ENCODE measurements at regions not wholly inside any gene's neighbourhood (a gene's known extent, or its start where the extent isn't known, plus 50 kb on each side); places are given as distances from the start of the nearest gene placed in this dataset.

- Mint-ChIP-seq H3K4me1 (ENCODE audit: low read depth) (peaks cover 61% of the 10 kb centered on the region), H3K36me3 (ENCODE audit: low read depth) (no peaks in the 10 kb centered on the region), H3K27ac (ENCODE audit: unreplicated experiment) (peak overlapping the region; percentile 90), H3K9me3 (ENCODE audit: low read depth) (no peaks in the 10 kb centered on the region), H3K4me3 (ENCODE audit: unreplicated experiment) (no peak overlapping the region), H3K27me3 (ENCODE audit: low read depth) (no peaks in the 10 kb centered on the region)
- DNase-seq (ENCODE audit: low spot score): no peak
- TF ChIP-seq CTCF (IDR thresholded peaks at IDR 0.05): no peak
Observed at GRCh38 chr20:58000861-58001260, 227.6 kb downstream of the ANKRD60 start.

DNA sequence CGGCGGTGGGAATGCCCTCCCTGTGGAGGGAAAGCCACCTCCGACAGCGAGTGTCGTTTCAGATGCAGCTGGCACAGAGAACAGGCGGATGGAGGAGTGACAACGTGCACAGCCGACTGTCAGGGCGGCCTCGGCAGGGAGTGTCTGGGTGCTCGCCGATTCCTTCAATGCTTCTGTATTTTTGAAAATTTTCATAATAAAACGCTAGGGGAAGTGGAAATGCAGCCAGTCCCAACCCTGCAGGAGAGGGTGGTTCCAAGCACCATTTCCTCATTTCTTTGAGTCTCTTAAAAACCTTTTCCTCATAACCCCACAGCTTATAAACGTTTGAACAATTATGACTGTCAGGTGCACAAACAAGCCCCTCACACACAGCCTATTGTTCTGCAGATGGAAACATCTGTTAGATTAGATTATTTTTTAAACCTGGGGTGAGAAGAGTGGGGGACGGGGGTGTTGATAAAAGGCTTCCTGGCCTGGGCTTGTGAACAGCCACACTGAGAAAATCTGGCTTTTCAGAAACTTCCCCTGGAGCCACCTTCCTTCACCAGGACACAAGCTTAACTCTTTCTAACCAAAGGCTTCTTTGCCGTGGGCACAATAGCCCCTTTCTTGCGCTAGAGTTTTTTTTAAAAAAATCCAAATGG lies 228.9 kb downstream of the ANKRD60 start:
- H3K9me3 Mint-ChIP-seq (ENCODE audit: low read depth): no peaks in the 10 kb centered on the region
- no peaks in the 10 kb centered on the region for H3K36me3 Mint-ChIP-seq (ENCODE audit: low read depth)
- H3K27me3 Mint-ChIP-seq (ENCODE audit: low read depth): no peaks in the 10 kb centered on the region
- H3K4me3 Mint-ChIP-seq (ENCODE audit: unreplicated experiment): peak overlapping the region; percentile 49
- no peak for TF ChIP-seq CTCF (IDR thresholded peaks at IDR 0.05)
- H3K4me1 Mint-ChIP-seq (ENCODE audit: low read depth): peaks cover 65% of the 10 kb centered on the region
- DNase-seq (ENCODE audit: low spot score): no peak
- peak overlapping the region; percentile 79 for H3K27ac Mint-ChIP-seq (ENCODE audit: unreplicated experiment)

DNA sequence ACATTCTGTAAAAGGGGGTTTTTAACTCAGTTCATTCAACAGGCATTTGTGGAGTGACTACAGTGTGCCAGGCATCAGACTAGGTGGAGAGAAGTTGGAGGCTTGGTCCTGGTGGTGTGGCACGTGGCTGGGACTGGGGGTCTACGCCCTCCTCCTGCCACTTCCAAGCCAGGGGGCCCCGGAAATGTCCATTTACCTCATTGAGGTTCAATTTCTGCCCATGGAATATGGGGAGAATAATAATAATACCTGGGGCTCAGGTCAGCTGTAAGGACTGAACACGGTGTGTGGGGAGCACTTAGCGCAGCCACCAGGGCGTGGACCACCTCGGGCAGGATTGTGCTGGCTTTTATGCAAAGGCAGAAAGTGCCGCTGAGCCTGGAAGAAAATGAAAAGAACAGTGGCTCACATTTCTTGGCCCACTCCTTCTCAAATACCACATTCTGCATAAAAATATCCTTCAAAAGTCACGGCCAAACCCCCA lies 229.4 kb downstream of the ANKRD60 start:
- Mint-ChIP-seq H3K4me3 (ENCODE audit: unreplicated experiment) (peak overlapping the region; percentile 49), H3K9me3 (ENCODE audit: low read depth) (no peaks in the 10 kb centered on the region), H3K27ac (ENCODE audit: unreplicated experiment) (peak overlapping the region; percentile 79), H3K4me1 (ENCODE audit: low read depth) (peaks cover 70% of the 10 kb centered on the region), H3K27me3 (ENCODE audit: low read depth) (no peaks in the 10 kb centered on the region), H3K36me3 (ENCODE audit: low read depth) (no peaks in the 10 kb centered on the region)
- no peak for TF ChIP-seq CTCF (IDR thresholded peaks at IDR 0.05)
- no peak for DNase-seq (ENCODE audit: low spot score)

DNA sequence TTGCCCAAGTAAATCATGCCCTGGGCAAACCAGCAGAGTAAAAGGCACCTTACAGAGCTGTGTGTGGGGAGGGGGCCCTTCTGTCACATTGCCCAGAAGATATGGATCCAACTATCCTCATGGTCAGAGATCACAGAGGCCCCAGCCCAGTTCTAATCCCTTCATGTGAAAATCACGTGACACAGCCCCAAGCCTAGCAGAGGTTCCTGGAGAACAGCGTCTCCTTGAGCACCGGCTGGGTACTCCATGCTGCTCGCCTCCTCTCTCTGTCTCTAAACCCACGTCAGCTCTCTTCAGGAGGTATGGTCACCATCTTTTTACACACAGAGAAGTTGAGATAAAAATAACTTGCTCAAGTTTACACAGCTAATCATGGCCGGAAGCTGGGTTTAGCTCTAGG lies 230.2 kb downstream of the ANKRD60 start:
- Mint-ChIP-seq H3K27me3 (ENCODE audit: low read depth) (no peaks in the 10 kb centered on the region), H3K27ac (ENCODE audit: unreplicated experiment) (peak overlapping the region; percentile 49), H3K9me3 (ENCODE audit: low read depth) (no peaks in the 10 kb centered on the region), H3K4me1 (ENCODE audit: low read depth) (peaks cover 77% of the 10 kb centered on the region), H3K36me3 (ENCODE audit: low read depth) (no peaks in the 10 kb centered on the region), H3K4me3 (ENCODE audit: unreplicated experiment) (no peak overlapping the region)
- DNase-seq (ENCODE audit: low spot score): no peak
- peak; percentile 21 for TF ChIP-seq CTCF (IDR thresholded peaks at IDR 0.05)

- Mint-ChIP-seq H3K9me3 (ENCODE audit: low read depth) (no peaks in the 10 kb centered on the region), H3K27me3 (ENCODE audit: low read depth) (no peaks in the 10 kb centered on the region), H3K4me3 (ENCODE audit: unreplicated experiment) (no peak overlapping the region), H3K4me1 (ENCODE audit: low read depth) (peaks cover 75% of the 10 kb centered on the region), H3K27ac (ENCODE audit: unreplicated experiment) (peak overlapping the region; percentile 60), H3K36me3 (ENCODE audit: low read depth) (no peaks in the 10 kb centered on the region)
- DNase-seq (ENCODE audit: low spot score): no peak
- no peak for TF ChIP-seq CTCF (IDR thresholded peaks at IDR 0.05)
Observed at GRCh38 chr20:57996936-57997890, 231.2 kb downstream of the ANKRD60 start.

All from chondrocyte (in vitro differentiated cells).